ENCODE measurements at regions not wholly inside any gene's neighbourhood (a gene's known extent, or its start where the extent isn't known, plus 50 kb on each side); places are given as distances from the start of the nearest gene placed in this dataset.

GRCh38 chr20:56934888-56935287 is 305.8 kb downstream of the TFAP2C start:
- TF ChIP-seq POLR2A (IDR thresholded peaks at IDR 0.05; ENCODE audit: low read depth, low read length) (no peak), POLR2AphosphoS5 (IDR thresholded peaks at IDR 0.05; ENCODE audit: low read depth, low read length) (no peak)
